ENCODE measurements at regions not wholly inside any gene's neighbourhood (a gene's known extent, or its start where the extent isn't known, plus 50 kb on each side); places are given as distances from the start of the nearest gene placed in this dataset.
"Not testable (repeated sequence)": the region's sequence is repeated elsewhere in the genome, so short reads cannot be mapped to it uniquely, and the experiment has no call there.

DNA sequence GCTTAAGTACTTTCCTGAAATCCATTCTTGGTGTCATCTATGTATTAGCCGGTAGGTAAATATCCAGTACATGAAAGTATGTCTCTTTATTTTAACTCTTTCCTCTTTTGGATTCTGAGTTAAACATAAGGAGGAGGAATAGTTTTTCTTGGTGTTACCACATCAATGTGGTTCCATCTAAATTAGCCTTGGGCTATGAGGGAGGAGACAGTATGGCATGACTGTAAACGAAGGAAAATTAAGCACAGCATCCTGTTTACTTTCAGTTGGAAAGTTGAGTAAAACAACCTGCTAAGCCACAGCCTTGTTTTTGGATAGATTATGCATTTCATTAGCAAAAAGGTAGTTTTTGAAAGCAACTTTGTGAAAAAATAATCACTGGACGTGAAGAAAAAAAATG, 693.0 kb upstream of the SOX9 start:
- intact Hi-C loops (cut with DNase I): no loop called here
- DNase-seq (ENCODE audit: low spot score): no peak

DNA sequence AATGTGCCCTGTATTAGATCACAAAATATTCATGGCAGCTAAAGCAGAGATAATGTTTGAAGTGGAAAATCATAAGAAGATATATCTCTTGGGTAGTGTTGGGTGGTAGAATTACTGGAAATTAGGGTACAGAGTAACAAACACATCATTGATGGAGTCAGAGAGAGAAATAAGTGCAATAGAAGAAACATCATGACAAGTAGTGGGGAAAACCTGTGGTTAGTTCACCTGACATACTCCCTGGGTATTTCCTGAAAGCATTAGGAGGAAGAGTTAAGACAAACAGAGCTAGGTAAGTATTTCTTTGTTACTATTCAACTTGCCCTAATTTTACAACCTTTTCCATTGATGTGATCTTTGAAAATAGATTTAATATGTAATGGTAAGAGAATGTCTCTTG, 691.9 kb upstream of the SOX9 start:
- intact Hi-C loops (cut with DNase I): no loop called here
- DNase-seq (ENCODE audit: low spot score): no peak

DNA sequence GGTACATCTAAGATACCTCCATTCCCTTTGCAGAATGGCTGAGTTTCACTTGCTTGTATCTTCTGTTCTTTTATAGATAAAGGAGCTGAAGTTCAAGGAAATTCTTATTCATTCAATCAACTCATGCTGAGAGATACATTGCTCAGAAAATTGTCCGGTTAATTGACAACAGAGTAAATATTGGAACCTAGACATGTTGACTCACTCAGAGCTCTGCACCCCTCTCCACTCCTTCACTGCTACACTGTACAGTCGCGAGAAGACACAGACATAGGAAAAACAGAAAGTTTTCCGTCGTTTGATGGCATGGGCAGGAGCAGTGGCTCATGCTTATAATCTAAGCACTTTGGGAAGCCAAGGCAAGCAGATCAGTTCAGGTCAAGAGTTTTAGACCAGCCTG, 690.5 kb upstream of the SOX9 start:
- no peak for DNase-seq (ENCODE audit: low spot score)
- intact Hi-C loops (cut with DNase I): no loop called here

DNA sequence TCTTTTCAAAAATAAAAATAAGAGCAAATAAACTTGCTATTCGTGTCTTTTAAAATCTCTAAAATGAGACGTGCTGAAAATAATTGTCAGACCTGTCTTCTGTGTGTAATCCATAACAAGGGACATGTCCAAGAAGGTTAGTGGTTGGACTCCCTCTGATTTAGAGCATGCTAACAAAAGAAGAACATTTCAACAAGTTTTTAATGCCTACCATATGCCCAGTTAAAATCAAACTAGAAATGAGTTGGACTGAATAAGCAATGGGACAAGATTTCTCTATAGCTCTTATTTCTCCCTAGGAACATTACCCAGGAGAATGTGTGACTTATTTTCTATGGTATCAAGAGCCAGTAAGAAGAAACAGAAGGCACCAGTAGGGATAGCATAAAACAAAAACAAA, 689.7 kb upstream of the SOX9 start:
- intact Hi-C loops (cut with DNase I): no loop called here
- DNase-seq (ENCODE audit: low spot score): no peak

DNA sequence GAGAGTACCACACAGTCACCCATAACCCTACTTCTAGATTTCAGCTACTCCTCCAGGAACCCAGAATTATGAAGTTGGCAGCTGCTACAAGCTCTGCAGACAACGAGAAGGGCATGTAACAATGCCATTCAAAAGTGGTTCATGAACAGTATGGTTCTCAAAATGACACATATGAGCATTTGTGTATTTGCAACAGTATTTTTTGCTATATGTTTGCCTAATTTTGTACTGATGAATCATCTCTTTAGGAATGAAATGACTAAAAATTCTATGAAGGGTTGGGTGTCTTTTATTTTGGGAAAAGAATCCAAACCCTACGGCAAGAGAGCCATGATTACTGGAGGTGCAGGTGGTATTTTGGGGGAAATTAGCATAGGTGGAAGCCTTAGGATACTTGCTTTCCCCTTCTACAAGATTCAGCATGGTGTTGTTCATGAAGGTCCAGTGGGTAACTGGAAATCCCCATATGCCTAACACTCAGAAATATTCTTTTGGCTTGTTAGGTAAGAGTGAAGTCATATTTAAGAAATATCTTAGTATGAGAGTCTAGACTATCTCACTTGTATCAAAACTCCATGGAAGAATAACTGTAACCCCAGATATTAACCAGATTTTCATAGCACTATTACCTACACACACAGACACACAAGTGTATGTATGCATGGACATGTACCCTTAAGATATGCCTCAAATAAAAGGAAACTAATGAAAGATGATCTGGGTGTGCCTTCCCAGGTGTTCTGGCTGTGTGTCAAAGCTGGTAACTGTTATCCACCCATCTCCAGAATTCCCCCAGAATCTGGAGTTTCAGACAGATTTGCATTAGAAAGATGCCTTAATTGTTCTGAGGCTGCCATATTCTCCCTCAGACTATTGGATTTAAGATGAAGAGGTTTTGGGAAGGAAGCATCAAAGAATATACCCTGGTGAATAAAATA, 688.2 kb upstream of the SOX9 start:
- intact Hi-C loops (cut with DNase I): no loop called here
- DNase-seq (ENCODE audit: low spot score): no peak

DNA sequence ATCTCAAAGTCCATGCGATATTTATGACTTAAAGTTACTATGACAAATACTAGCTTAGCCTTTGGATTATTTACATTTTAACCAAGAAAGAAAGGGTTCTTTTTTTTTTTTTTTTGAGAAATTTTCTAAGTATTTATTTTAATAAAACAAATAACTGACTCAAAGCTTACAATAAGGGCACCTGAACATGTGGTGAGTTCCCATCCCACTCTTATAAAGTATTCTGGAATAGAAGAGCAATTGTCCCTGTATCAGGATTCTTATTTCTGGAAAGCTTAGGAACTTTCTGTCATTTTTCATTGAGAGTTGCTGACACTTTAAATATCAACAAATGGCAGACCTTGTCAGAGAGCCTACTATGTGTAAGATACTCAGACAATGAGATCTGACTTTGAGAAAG, 686.1 kb upstream of the SOX9 start:
- intact Hi-C loops (cut with DNase I): no loop called here
- no peak for DNase-seq (ENCODE audit: low spot score)

DNA sequence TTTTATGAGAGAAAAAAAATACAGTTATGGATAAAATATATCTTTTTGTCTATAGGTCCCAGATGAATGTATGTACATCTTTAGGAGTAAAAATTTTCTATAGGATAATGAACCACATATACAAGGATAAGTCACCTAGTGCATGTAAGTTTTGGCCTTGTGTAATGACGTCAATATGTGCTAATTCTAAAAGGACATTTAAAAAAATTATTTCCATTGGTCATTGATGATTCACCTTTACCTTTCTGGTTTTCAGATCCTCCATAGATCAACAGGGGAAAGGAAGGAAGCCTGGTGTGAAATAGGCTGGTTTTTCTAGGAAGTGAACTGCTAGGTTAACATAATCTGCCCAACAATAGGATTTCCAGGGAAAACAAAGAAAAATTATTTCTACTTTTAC, 684.3 kb upstream of the SOX9 start:
- intact Hi-C loops (cut with DNase I): no loop called here

DNA sequence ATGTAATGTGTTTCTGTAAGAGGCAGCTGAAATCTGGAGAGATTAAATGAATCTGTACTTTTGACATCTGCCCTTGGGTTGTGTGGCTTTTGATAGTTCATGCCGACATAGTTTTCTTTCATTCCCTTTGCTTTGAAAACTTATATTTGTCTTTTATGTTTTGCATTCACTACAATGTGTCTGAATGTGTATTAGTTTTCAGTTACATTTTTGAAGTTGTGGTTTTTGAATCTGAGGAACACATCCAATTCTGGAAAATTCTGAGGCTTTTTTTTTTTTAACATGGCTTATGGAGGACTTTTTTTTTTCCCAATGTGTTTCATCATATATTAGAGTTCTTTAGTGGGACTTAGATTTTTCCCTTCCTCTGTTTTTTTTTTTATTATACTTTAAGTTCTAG, 683.7 kb upstream of the SOX9 start:
- intact Hi-C loops (cut with DNase I): no loop called here
- no peak for DNase-seq (ENCODE audit: low spot score)

More for the DNA sequence above, 684.3 kb upstream of the SOX9 start:
- DNase-seq (ENCODE audit: low spot score): no peak

DNA sequence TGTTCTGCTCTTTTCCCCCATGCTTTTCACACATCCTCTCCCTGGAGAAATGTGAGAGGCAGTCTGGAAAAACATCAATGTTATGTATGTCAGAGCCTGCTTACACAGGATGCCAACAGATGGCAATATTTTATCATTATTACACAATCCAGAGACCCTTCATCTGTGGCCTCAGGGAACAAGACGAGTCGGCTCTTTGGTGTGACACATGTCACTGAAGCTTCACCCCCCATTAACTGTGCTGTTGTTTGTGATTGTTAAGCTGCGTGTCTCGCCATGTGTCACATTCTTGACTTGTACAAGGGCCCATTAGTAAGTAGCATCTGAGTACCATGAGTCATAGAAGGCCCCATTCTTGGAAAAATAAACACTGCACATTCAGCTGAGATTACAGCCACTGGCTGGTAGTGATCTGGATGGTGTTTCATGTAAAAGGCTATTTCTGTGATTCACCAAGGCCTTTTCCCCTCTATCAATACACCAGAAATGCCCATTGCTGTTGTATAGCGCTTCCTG, 682.1 kb upstream of the SOX9 start:
- no peak for DNase-seq (ENCODE audit: low spot score)
- intact Hi-C loops (cut with DNase I): no loop called here

DNA sequence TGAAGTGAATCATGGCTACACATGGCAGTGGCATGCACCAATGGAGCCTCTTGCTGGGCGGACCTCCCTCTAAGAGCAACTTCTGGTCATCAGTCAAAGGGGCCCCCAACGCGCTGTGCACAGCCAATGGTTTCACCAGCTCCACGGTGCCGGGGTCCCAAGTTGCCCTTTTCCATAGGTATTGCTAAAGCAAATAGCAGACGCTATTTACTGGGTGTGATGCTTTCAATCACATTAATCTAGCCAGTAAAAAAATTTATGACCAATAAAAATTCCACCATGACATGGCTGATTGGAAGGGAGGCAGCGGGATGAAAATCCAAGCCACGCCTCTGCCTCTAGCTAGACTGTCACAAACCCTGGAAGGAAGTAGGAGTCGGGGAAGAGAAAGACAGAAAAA, 680.3 kb upstream of the SOX9 start:
- peak; percentile 64 for DNase-seq (ENCODE audit: low spot score)
- intact Hi-C loops (cut with DNase I): no loop called here

DNA sequence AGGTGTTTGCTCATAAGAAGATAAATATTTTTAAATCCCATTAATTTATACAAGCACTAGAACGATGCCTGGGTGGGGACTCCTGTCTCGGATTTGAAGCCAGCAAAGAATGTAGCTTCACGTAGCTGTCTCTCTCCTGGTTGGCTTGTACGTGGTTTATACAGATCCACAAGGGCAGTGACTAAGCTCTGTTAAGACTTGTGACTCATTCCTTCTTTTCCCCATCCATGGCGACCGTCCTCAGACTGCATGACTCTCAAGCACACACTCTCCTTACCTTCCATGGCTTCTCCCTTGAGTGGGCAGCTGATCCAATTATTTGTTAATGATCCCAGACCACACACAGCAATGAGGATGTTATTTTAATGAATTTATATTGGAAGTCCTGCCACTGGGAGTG, 679.7 kb upstream of the SOX9 start:
- DNase-seq (ENCODE audit: low spot score): no peak
- intact Hi-C loops (cut with DNase I): no loop called here

DNA sequence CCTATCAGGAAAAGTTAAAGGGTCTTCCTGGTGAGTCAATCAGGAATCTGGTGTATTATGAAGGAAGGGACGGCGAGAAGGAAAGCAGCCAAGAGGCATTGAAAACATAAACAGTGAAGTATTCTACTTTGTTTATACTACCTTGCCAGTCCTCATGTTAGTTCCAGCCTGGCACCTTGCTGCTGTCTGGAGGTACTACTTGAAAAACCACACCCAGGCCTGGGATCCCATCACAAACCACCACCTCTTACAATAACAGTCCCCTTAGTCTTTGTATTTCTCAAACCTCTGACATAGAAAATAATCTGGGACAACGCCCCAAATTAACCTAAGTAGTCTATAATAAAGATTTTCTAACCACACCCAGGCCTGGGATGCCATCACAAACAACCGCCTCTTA, 676.7 kb upstream of the SOX9 start:
- intact Hi-C loops (cut with DNase I): no loop called here
- no peak for DNase-seq (ENCODE audit: low spot score)

DNA sequence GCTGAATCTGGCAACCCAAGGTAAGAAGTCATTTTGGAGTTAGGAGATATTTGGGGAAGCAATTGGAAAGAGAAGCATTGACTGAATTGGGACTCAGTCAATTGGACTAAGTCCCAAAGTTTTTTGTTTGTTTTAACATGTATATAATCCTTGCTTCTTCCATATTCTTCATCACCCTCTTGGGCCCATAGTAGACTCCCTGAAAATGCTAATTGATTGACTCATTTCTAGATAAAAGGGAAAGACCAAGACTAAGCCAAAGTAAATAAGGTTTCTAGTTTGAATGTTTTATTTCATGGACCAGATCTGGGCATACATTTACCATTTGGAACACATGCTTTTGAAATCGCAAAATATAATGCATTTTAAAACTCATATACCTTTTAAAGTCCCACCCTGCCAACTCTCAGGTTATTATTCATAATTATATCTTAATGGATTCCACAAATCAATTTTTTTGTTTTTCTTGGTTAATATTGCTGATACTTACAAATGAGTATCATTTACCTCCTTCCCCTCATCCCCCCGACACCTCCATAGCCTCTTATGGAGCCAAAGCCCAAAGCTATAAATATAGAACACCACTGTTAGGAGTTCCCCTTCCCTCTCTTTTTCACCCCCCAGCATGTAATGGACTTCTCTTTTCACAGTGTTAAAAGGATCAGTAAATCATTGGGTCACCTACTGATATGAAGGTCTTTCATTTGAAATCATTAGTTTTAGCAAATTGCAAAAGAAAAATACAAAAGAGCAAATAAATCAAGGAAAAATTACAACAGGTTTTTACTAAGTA, 674.0 kb upstream of the SOX9 start:
- no peak for DNase-seq (ENCODE audit: low spot score)
- intact Hi-C loops (cut with DNase I): no loop called here

DNA sequence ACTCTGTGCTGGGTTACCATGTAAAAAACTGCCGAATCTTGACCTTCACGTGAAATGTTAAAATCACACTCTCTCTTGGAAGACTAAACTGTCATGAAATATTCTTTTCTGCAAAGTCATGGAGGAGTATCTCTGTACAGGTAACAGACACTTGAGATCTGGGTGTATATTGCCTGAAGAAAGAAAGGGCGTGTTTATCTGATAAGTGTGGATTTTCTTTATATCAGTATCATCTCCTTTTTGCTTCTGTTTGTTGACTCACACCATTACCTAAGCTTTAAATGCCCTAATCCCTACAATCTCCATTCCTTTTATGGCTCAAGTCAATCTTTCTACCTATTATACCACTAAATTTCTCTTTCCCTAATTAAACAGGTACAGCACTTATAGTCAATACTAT, 673.2 kb upstream of the SOX9 start:
- intact Hi-C loops (cut with DNase I): no loop called here
- DNase-seq (ENCODE audit: low spot score): no peak

DNA sequence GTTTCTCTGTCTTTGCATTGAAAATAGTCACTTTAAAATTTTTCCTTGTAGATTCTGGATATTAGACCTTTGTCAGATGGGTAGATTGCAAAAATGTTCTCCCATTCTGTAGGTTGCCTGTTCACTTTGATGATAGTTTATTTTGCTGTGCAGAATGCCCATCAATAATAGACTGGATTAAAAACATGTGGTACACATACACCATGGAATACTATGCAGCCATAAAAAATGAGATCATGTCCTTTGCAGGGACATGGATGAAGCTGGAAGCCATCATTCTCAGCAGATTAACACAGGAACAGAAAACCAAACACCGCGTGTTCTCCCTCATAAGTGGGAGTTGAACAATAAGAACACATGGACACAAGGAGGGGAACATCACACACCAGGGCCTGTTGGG, 670.2 kb upstream of the SOX9 start:
- DNase-seq (ENCODE audit: low spot score); intact Hi-C loops (cut with DNase I): not testable (repeated sequence)

DNA sequence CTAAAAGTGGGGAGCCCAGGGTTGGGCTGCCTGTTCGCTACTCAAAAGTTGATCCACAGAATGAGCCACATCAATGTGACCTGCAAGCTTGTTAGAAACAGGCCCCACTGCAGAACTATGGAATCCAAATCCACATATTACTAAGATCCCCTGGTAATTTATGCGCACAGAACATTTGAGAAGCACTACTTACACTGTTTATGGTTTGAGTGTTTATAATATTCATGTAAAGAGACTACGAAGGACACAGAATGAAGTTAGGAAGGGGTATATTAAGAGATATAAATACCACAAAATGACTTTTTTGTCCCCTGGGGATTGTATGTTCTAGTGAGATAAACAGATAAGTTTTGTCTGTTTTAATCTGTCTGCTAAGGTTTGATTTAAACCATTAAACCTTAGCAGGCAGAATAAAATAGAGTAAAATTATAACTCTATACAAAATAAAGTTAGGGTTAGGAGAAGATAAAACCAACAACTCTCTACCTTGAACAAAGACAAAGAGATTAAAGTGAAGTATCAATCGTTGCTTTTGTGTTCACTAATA, 666.9 kb upstream of the SOX9 start:
- DNase-seq (ENCODE audit: low spot score): no peak
- intact Hi-C loops (cut with DNase I): no loop called here

DNA sequence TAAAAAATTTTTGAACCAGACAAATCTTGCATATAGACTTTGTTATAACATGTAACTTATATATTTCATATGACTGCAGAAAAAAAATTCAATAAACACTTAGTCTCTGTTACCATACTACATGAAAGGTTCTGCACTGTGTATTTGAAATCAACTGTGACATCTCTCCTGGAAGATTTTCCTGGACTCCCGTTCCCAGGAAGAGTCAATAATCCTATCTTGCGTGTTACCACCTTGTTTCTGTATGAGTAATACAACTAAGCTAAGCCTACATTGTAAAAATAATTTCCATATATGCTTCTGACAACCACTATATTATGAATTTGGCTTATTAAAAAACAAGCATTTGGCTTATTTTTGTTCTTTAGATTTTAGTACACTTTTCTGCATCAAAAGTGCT, 665.6 kb upstream of the SOX9 start:
- intact Hi-C loops (cut with DNase I): no loop called here
- DNase-seq (ENCODE audit: low spot score): no peak

DNA sequence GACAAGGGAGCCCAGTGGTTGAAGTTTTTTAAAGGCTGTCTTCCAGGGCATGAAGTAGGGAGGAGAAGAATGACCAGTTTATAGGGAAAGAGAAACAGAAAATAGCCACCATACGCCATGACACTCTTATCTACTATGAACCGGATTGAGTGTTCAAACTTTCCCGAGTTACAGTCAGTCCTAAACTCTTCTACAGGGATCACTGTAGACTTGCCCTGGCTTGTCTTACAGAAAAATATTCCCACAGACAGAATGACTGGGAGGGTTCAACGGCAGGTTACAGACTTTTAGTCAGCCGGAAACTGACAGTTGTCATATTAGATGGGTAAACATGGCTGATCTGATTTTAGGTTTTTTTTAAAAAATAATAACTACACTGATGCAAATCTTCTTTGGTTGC, 662.5 kb upstream of the SOX9 start:
- intact Hi-C loops (cut with DNase I): no loop called here
- DNase-seq (ENCODE audit: low spot score): no peak

DNA sequence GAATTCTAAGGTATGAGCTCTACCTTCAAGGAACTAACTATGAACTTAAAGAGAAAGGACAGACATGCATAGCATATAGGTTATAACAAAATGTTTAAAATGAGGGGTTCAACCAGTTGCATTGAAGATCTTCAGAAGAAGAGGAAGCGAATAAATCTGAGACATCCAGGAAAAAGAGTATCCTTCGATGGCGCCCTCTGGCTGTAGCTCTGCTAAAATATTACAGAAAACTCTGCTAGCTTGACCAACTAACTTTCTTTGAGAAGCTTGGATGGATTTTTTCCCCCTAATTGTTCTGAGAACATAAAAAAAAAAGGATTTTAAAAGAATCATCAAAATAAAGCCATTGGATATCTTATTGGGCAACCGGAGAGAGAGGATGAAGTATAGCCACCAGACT, 659.9 kb upstream of the SOX9 start:
- intact Hi-C loops (cut with DNase I): no loop called here

DNA sequence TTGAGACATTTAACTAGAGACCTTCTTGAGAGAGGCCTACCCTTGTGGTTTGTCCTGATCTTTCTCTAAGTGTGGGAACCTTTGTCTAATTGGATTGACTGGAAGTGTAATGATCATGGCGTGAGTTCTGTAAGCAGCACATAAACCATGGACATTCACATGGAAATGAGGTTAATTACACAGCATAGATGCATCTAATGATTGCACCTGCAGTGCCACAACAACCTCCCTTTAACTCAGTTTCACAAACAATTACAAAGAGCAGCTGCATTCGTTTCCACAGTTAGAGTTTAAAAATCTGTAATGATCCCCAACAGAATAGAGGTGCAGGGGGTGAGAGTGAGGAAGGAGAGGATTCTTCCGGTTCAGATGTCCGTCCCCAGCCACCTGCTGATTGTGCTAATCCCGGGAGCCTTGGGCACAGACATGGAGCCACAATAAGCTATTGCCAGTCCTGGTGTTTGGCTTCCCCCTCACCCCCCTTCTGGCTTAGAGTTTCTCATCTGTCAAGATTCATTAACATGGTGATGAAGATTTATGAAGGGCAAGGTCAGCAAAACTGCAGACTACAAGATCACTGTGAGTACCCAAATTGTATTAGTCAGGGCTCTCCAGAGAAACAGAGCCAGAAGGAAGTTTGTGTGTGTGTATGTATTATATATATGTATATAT, 659.2 kb upstream of the SOX9 start:
- intact Hi-C loops (cut with DNase I): no loop called here
- DNase-seq (ENCODE audit: low spot score): no peak

More for the DNA sequence above, 659.9 kb upstream of the SOX9 start:
- no peak for DNase-seq (ENCODE audit: low spot score)

Data from posterior vena cava (tissue), 2 donors.